ENCODE measurements at regions not wholly inside any gene's neighbourhood (a gene's known extent, or its start where the extent isn't known, plus 50 kb on each side); places are given as distances from the start of the nearest gene placed in this dataset.
"Not testable (repeated sequence)": the region's sequence is repeated elsewhere in the genome, so short reads cannot be mapped to it uniquely, and the experiment has no call there.

- no peak for DNase-seq (ENCODE audit: low read depth, low spot score)
- H3K4me3 ChIP-seq (ENCODE audit: low read length), result no peak overlapping the region
These were observed 65.8 kb upstream of the TMTC2 start for GRCh38 chr12:82620917-82621316.

- H3K4me3 ChIP-seq (ENCODE audit: low read length), result no peak overlapping the region
- no peak for DNase-seq (ENCODE audit: low read depth, low spot score)
These were observed 61.2 kb upstream of the TMTC2 start for GRCh38 chr12:82625523-82625922.

GRCh38 chr12:82627799-82628198 is 58.9 kb upstream of the TMTC2 start:
- DNase-seq (ENCODE audit: low read depth, low spot score), result peak; percentile 6

GRCh38 chr12:82634495-82635258 is 52.0 kb upstream of the TMTC2 start:
- DNase-seq (ENCODE audit: low read depth, low spot score); H3K4me3 ChIP-seq (ENCODE audit: low read length): not testable (repeated sequence)

More at GRCh38 chr12:82627799-82628198, 58.9 kb upstream of the TMTC2 start:
- no peak overlapping the region for H3K4me3 ChIP-seq (ENCODE audit: low read length)

- H3K4me3 ChIP-seq (ENCODE audit: low read length), result no peak overlapping the region
- DNase-seq (ENCODE audit: low read depth, low spot score), result no peak
These were observed 51.4 kb upstream of the TMTC2 start for GRCh38 chr12:82635263-82635662.
